GM12892 (cell line): ENCODE measurements at regions not wholly inside any gene's neighbourhood (a gene's known extent, or its start where the extent isn't known, plus 50 kb on each side); places are given as distances from the start of the nearest gene placed in this dataset.

ENCODE experiments used
- DNase-seq: peaks from one replicate; pipeline ENCODE4 v3.0.0; 2011; ENCODE audit not compliant: insufficient read length
- FAIRE-seq: peaks from 2 replicates; lab custom pipeline; 2011; peaks lifted over from hg19 to GRCh38; lab: Jason Lieb, UNC
- POLR2A ChIP-seq: IDR thresholded peaks from 2 replicates; pipeline ENCODE4 v1.6.1; 2011; ENCODE audit warnings: low read depth, low read length, control low read depth
- POLR2AphosphoS5 ChIP-seq: IDR thresholded peaks from 2 replicates; pipeline ENCODE4 v1.6.1; 2011; ENCODE audit warnings: low read depth, low read length, control low read depth
- TAF1 ChIP-seq: IDR thresholded peaks from 2 replicates; pipeline ENCODE4 v1.6.1; 2011; ENCODE audit warnings: low read depth, mild to moderate bottlenecking, control low read depth, low read length, borderline replicate concordance

- DNase-seq (no peak), FAIRE-seq (no peak)
- no peak for TF ChIP-seq TAF1
- TF ChIP-seq POLR2AphosphoS5: no peak
- no peak for TF ChIP-seq POLR2A
These were observed 87.5 kb upstream of the LINGO1 start for GRCh38 chr15:77720173-77720572.

DNA sequence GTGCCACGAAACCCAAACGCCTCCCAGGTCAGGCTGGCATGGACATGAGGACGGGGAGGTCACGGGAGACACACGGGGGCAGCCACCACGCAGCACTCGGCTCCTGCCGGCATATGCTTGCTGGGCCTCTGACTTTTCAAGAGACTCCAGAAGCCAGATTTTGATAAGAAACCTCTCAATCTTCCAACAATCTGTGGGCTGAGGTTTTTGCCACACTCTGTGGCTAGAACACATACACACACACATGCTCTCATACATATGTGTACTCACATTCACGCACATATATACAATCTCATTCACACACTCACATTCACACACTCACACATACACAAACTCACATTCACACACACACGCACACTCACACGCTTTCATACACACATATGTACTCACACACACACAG, 86.7 kb upstream of the LINGO1 start:
- TF ChIP-seq POLR2AphosphoS5: no peak
- no peak for TF ChIP-seq TAF1
- TF ChIP-seq POLR2A: no peak
- FAIRE-seq: no peak
- no peak for DNase-seq

- no peak for FAIRE-seq
- TF ChIP-seq POLR2AphosphoS5 (no peak), TAF1 (no peak), POLR2A (no peak)
- DNase-seq: no peak
These were observed 84.8 kb upstream of the LINGO1 start for GRCh38 chr15:77717333-77717990.

DNA sequence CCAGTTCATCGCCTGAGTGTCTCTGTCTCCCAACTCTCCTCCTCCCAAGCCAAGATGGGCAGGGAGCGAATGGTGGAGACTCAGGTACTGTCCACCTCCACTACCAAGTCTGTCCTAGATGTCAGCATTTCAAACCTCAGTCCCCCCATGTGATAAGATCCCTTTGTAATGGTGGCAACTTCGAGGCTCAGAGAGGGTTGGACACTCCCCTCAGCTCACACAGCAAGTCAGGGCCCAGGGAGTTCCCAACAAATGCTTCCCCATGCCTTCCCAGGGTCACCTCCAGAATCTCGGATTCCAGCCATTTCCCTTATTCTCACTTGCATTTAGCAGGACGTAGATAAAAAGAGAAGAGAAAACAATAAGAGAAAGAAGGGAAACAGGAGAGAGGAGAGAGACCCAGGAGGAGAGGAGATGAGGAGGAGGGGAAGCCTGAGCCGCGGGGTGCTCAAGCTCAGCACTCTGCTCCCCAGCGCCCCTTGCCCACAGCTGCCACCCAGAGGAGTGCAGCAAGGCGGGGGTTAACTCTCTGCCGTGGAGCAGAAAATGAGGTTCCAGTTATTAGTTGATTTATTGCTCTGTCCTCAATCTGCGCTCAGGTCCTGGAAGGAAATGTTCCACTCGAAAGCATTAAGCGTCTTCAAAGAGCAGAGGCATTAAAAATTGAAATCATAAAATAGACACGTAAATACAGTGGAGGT, 84.1 kb upstream of the LINGO1 start:
- DNase-seq (no peak), FAIRE-seq (no peak)

GRCh38 chr15:77715860-77716259, 83.1 kb upstream of the LINGO1 start:
- FAIRE-seq: no peak
- no peak for TF ChIP-seq TAF1
- no peak for TF ChIP-seq POLR2A
- TF ChIP-seq POLR2AphosphoS5: no peak
- DNase-seq: no peak

More for the DNA sequence above, 84.1 kb upstream of the LINGO1 start:
- TF ChIP-seq POLR2AphosphoS5 (no peak), POLR2A (no peak), TAF1 (no peak)

DNA sequence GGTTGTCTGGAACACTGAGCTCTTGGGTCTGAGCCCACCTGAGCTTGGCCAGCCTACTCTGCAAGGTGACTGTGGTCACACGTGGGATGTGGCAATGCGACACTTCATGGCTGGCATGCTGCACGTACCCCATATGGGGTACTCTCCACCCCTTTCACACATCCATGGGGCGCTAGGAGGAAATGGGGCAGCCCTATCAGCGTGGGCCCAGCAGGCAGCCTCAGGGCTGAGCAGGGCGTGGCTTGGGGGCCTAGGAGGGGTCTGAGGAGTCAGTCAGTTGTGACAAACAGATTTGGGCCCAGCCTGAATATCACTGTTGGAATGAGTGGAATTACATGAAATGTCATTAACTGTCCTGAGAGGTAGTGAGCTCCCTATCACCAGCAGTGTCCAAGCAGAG, 82.3 kb upstream of the LINGO1 start:
- FAIRE-seq (no peak), DNase-seq (no peak)
- TF ChIP-seq TAF1: no peak
- no peak for TF ChIP-seq POLR2AphosphoS5
- no peak for TF ChIP-seq POLR2A

GRCh38 chr15:77714555-77714954, 81.8 kb upstream of the LINGO1 start:
- TF ChIP-seq TAF1 (no peak), POLR2A (no peak), POLR2AphosphoS5 (no peak)
- FAIRE-seq: no peak
- DNase-seq: no peak

- FAIRE-seq: no peak
- TF ChIP-seq TAF1 (no peak), POLR2AphosphoS5 (no peak), POLR2A (no peak)
- DNase-seq: no peak
These were observed 81.3 kb upstream of the LINGO1 start for GRCh38 chr15:77714023-77714422.

- TF ChIP-seq POLR2A (no peak), TAF1 (no peak), POLR2AphosphoS5 (no peak)
- FAIRE-seq (no peak), DNase-seq (no peak)
These were observed 80.6 kb upstream of the LINGO1 start for GRCh38 chr15:77713281-77713680.

- no peak for FAIRE-seq
- DNase-seq: no peak
- TF ChIP-seq TAF1 (no peak), POLR2A (no peak), POLR2AphosphoS5 (no peak)
These were observed 79.7 kb upstream of the LINGO1 start for GRCh38 chr15:77712438-77712837.

GRCh38 chr15:77710637-77711036, 77.9 kb upstream of the LINGO1 start:
- no peak for FAIRE-seq
- TF ChIP-seq POLR2A: no peak
- TF ChIP-seq POLR2AphosphoS5: no peak
- TF ChIP-seq TAF1: no peak

DNA sequence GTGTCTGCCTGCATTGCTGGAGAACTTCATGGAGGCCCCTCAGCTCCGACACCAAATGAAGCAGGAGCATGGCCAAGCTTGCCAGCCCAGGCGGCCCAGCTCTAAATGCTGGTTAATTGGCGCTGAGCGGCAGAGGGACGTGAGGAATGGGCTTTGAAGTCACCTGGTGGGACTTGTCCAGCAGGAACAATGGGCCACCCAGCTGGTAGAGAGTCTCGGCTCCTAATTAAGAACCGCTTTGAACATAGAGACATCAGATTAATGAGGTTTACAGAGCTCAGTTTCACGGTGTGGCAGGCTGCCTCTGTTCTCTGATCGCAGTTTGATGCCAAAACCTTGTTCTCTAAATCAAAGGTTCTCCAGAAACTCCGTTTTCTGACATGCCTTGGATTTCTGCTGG, 77.5 kb upstream of the LINGO1 start:
- FAIRE-seq (no peak), DNase-seq (no peak)
- no peak for TF ChIP-seq TAF1
- no peak for TF ChIP-seq POLR2AphosphoS5
- no peak for TF ChIP-seq POLR2A

More at GRCh38 chr15:77710637-77711036, 77.9 kb upstream of the LINGO1 start:
- DNase-seq: no peak
